GM19043 (cell line): ENCODE measurements at regions not wholly inside any gene's neighbourhood (a gene's known extent, or its start where the extent isn't known, plus 50 kb on each side); places are given as distances from the start of the nearest gene placed in this dataset.
"Not testable (repeated sequence)": the region's sequence is repeated elsewhere in the genome, so short reads cannot be mapped to it uniquely, and the experiment has no call there.

Experiments used
- ATAC-seq: cut with Tn5 transposase; IDR thresholded peaks from one replicate; pipeline ENCODE4 v1.9.1; 2021; ENCODE audit warnings: low read depth; ENCODE audit not compliant: unreplicated experiment

DNA sequence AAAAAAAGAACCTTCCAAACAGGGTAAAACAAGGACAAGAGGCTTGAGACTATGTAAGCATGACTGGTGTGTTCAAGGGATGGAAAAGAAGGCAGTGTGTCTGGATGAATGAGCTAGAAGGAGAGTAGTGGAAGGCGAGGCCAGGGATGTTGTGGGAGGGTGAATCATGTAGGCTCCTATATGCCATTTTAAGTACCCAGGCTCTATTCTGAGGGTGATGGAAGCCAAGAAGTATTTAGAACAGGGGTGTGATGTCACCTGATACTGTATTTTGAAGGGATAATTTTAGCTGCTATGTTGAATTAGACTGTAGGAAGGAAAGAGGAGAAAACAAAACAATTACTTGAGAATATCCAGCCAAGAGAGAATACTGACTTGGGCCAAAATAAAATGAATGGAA is 524.7 kb upstream of the CRIM1 start:
- ATAC-seq = no peak

DNA sequence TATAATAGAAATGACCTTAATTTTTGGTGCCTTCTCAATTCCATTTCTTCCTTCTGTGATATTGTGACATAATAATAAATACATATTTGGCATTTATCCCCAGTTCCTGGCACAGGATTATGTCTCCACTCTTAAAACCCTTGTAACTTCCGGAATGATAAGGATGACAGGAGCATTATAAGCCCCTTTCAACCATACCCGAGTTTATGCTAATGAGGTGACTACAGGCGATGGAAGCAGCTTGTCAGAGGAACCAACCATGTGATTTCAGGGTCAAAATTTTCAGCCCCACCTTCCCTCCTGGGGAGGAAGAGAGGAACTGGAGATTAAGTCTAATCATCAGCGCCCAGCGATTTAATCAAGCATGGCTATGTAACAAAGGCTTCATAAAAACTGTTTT is 528.5 kb upstream of the CRIM1 start:
- no peak for ATAC-seq

DNA sequence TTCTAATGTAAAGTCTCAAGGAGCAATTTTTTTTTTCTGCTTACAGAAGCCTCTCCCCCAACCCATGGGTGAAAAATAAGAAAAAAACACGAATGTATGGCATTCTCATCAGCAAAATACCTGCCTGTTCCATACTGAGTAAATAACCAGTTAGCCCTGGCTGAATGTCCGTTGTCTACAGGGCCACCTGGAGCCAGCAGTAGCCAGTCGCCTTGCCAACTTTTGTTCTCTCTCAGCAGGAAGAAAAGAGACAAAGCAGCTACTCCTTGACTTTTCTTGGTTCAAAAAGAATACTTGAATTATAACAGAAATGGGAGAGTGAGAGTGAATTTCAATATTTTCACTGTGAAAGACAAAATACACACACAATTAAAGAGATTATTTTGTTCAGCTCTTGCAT is 532.9 kb upstream of the CRIM1 start:
- no peak for ATAC-seq

DNA sequence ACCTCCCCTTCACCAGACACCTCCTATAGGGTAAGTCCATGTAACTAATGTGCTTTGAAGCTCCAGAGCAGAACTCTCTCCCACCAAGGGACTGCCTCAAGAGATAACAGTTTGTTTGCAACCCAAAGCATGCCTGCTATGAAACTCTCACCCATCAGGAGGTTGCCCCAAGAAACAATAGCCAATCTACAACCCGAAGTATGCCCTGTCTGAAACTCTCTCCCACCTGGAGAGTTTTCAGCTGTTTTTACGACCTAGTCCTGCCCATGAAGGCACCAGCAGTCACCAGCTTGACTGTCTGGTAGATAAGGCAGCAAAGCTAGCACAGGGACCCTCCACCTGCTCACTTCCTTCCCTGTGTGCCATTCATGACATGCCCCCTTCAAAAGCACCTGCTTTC is 533.9 kb upstream of the CRIM1 start:
- ATAC-seq = no peak

DNA sequence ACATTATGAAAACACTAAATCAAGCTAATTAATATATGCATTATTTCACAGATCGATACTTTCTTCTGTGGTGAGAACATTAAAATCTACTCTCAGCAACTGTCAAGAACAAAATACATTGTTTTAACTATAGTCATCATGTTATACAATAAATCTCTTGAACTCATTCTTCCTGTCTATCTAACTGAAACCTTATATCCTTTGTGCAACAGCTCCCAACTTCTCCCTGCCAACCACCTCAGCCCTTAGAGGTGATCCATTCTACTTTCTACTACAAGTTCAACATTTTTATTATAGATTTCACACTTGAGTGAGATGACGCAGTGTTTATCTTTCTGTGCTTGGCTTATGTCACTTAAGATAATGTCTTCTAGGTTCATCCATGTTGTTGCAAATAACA is 535.2 kb upstream of the CRIM1 start:
- ATAC-seq = no peak

DNA sequence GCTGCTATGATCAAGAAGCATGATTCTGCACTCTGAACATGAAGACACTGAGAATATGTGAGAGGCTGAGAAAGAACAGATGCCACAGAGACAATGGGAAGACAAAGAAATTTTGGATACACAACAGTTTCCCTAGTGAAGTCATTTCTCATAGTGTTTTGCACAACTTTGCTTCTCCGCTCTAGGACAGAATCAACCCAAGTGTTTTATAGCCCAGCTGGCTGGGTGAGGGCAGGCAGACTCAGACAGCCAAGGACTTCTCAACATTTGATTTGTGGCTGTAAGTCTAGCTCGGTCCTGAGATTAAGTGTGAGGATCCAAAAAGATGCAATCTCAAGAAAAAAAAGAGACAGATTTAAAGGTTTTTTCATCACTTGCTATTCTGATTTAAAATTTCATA is 536.5 kb upstream of the CRIM1 start:
- ATAC-seq = no peak

DNA sequence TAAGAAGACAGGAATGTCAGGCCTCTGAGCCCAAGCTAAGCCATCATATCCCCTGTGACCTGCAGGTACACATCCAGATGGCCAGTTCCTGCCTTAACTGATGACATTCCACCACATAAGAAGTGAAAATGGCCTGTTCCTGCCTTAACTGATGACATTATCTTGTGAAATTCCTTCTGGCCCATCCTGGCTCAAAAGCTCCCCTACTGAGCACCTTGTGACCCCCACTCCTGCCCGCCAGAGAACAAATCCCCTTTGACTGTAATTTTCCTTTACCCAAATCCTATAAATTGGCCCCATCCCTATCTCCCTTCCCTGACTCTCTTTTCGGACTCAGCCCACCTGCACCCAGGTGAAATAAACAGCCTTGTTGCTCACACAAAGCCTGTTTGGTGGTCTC is 537.2 kb upstream of the CRIM1 start:
- ATAC-seq = not testable (repeated sequence)

DNA sequence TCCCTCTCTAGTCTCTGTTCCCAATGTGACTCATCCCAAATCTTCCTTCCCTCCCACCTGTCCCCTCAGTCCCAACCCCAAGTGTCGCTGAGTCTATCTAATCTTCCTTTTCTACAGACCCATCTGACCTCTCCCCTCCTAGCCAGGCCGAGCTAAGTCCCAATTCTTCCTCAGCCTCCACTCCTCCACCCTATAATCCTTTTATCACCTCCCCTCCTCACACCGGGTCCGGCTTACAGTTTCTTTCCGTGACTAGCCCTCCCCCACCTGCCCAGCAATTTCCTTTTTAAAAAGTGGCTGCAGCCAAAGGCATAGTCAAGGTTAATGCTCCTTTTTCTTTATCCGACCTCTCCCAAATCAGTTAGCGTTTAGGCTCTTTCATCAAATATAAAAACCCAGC is 541.0 kb upstream of the CRIM1 start:
- ATAC-seq = not testable (repeated sequence)

DNA sequence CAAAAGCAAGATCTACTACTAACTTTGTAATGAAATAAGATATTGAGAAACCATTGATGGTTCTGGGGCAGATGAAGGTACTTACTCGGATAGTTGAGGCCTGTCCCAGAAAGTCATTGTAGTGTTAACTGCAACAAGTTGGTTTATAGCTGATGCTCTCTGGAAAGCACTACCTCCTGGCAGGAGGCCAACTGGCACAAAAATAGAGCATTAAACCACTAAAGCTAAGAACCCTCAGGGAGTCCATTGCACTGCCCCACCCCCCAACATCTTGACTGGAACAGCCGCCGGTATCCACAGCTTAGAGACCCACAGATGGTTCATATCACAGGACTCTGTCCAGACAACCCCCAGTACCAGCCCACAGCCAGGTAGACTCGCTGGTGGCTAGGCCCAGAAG is 552.5 kb upstream of the CRIM1 start:
- ATAC-seq = no peak

DNA sequence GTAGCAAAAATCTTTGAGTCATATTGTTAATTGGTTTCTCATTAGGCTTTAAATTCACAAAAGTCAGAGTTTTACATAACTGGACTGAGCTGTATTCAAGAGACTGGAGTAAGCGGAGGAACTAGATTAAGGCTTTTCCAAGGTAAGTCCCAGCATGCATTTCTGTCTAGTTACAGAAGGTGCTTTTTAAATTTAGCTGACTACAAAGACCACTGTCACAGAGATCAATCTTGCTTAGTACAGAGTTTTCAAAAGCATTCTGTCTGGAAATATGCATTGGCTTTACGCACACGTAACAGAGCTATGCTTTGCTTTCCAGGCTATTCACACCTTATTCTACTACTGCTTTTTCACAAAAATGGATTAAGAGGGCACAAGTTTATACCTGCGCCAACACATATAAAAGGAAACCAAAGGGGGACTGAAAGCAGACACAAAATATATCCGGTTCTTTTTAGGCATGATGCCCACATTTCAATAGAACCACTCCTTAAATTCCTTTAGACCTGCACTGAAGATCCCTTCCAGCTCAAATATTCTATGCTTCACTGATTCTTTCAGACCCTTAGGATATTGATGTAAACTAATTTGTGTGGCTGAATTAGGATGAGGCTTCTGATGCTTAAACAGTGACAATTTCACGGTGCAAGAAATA is 560.7 kb upstream of the CRIM1 start:
- ATAC-seq = no peak

DNA sequence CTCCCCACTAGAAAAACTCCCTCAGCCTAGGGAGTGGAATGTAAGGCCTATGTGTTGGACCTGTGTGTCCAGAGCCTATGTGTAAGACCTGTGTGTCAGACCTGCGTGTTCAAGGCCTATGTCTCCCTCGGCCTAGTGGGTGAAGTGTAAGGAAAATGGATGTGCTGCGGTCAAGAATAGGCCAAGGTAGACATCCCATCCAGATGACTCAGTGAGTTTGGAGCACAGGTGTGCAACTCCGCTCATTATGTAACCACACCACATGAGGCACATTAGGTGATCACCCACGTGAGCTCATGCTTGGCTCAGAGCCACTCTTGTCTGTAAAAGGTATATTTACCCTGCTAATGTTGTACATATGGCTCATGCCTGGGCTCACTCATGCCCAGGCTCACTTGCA is 565.3 kb upstream of the CRIM1 start:
- no peak for ATAC-seq

DNA sequence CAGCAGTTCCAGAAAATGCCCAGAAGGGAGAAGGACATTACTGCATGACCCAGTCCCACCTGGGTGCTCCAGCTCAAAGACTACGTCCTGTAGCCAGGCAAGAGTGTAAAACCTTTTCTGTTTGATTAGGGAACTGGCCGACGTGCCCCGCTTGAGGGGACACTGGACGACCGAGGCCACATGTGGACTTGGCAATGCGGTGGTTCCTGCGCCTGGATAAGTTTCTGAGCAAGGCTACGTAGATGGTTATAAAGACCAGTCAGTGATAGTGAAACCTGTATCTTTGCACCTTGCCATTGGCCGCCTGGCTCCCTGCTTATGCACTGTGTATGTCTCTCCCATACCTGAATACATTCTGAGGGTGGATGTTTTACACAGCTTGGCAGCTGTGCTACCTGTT is 567.0 kb upstream of the CRIM1 start:
- no peak for ATAC-seq

DNA sequence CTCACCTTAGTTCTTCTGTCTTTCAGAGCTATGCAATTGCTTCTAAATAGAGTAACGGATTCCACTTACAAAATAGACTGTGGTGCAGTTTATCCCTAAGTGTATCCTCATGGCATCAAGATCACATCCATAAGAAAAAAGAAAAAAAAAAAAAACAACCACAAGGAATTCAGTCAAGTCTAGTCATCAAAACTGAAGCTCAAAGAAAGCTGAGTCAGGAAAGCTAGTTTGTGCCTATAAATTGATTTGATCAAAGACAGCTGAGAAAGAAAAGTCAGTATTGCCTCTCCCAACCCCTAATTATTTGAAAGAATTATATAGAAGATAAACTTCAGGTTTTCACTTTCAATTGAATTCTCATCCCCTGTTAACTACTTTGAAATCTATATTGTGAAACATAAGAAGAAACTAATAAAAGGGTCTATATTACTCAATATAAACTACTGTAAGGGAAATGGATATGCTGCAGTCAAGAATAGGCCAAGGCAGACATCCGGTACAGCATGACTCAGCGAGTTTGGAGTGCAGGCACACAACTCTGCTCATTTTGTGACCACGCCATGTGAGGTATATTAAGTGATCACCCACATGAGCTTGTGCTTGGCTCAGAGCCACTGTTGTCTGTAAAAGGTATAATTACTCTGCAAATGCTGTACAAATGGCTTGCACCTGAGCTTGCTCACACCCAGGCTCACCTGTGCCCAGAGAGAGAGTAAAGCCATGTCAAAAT is 568.1 kb upstream of the CRIM1 start:
- ATAC-seq = no peak

DNA sequence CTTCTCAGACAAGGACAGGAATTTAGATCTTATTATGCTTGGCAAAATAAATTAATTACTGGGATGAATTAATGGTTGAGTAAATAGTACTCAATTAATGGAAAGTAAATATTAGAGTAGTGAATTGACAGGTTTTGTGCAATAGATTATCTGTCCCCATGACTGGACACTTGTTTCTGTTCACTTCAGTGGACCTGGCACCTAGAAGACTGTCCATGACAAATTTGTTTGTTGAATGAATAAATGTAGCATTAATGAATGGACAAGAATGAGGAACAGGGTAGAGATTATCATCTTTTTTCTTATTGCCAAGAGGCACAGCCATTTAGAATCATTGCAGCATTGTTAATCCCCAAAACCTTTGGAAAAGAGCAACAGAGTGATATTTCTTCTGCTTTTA is 570.0 kb upstream of the CRIM1 start:
- ATAC-seq = no peak

DNA sequence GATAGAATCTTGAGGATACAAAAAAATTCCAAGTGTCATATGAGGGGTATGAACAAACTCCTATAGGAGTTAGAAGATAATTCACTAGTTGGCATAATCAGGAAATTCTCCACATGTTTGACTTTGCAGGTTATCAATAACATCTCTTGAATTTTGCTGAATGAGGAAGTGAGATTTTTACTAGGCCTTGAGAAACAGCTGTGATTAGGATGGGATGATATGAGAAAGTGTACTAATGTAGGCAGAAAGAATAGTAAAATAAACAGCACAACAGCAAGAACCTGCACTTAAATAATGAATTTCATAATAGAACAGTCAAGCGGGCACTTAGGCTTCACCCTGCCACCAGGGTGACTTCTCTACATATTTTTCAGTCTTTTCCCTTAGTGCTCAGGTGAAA is 570.8 kb upstream of the CRIM1 start:
- no peak for ATAC-seq

DNA sequence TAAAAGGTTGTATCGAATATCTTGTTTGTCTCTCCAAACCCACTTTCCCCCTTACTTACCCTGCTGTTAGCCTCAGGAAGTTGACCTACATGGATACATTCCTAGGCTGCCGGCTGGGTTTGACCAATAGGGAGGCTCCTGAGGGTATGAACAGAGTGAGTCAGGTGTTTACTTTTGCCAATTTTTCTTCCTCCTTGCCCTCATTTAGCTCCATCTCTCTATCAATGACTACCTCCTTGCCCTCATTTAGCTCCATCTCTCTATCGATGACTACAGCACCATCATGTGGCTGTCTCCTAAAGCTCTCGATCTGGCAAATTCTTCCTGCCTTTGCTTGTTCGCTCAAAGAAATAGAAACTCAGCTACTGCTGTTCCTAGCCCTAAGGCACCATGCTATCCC is 571.9 kb upstream of the CRIM1 start:
- no peak for ATAC-seq

DNA sequence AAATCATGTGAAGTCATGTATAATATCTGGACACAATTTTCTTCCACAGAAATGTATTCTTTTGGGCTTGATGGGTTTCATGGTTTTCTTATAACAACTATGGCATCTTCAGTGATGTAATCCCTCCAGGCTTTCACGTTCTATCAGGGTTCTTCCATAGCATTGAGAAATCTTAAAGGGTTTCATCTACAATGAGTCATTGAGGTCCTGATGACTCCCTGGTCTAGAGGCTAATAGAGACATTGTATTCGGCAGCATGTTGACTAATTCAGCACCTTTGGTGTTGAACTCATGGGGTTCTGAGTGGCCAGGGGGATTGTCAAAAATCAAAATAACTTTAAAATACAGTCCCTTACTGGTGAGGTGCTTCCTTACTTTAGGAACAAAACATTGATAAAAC is 614.0 kb upstream of the CRIM1 start:
- ATAC-seq = no peak

DNA sequence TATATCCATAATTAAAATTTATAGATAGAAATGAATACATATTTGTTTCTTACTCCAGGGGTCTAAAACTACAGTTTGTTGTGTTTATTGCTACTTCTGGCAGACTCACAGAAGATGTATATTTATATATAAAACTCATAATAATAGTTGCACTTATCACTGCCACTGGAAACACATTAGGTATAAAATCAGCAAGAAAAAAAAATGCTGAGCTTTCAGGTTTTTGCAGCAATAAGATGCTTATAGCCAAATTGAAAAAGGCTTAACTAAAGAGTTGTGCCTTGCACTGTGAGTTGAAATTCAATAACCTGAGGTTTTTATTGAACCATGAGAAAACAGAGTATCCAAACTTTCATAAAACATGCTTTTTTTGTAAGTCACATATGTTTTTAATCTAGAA is 623.9 kb upstream of the CRIM1 start:
- no peak for ATAC-seq

DNA sequence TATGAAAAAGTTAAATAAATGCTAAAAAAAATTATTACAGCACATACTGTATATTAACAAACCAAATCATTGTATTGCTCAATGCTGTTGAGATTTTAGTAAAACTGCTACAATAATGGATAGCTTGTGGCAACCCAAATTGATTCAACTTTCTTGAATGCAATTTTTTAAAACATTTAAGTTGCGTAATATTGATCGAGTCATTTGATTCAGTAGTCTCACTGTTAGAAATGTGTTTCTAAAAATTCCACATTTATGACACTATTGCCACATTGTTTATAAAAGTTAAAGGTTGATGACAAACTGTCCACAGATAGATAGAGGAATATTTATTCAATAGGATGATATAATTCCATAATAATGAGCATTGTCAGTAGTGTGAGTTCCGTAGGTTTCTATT is 640.7 kb upstream of the CRIM1 start:
- no peak for ATAC-seq

DNA sequence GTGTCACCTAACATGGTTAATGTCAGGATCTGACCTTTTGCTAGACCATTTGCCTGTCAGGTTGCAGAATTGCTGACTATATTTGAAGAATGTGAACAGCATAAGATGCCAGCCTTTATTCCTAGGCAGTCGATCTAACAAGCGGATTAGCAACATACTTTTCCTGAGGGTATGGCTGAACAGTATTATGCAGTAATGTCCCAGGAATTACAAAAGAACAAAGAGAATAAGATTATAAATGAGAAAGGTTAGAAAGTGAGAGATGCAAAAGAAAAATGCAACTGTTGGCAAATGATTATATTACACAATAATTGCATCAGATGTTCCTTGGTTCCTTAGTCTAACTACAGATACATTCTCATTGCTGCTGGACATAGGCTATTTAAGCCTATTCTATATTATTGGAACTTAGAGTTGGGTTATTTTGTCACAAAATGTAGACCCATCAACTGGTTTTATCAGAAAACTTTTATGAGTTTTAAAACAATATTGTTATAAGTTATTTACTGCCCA is 647.1 kb upstream of the CRIM1 start:
- ATAC-seq = no peak

DNA sequence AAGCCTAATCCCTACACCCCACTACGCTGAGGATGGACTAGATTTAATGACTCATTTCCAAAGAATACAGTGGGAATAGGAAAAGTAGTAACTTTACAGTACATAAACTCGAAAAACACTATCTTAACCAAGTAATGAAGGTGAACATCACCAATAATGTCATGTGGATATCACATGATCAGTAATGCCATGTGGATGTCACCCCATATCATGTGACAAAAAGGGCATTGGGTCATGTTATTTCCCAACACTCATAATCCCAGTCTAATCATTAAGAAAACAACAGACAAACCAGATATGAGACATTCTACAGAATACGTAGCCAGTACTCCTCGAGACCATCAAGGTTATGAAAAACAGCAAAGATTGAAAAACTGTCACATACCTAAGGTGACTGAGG is 667.3 kb upstream of the CRIM1 start:
- no peak for ATAC-seq

DNA sequence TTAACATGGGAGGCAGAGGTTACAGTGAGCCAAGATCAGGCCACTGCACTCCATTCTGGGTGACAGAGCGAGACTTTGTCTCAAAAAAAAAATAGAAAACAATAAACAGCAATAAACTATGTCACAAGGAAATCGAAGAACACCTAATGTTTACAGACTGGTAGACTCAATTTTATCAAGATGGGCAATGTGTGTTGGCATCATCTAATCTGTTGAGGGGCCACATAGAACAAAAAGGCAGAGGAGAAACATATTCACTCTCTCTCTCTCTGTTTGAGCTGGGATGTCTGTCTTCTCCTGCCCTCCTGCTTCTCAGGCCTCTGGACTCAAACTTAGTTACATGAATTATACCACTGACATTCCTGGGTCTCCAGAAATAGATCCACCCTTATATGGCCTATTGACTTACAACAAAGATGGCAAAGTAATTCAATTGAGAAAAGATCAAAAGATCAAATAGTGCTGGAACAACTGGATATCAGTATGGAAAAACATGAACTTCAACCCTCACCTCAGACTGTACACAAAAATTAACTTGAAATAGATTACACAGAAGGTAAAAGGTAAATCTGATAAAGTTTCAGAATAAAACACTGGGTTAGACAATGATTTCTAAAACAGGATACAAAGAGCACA is 703.8 kb upstream of the CRIM1 start:
- ATAC-seq = no peak
